Common myeloid progenitor, CD34-positive (primary cell): ENCODE measurements at regions not wholly inside any gene's neighbourhood (a gene's known extent, or its start where the extent isn't known, plus 50 kb on each side); places are given as distances from the start of the nearest gene placed in this dataset.
A peak's percentile ranks its signal among the peaks of the same experiment; 100 is the strongest.
"Not testable (repeated sequence)": the region's sequence is repeated elsewhere in the genome, so short reads cannot be mapped to it uniquely, and the experiment has no call there.

ENCODE experiments used
- CTCF ChIA-PET: fragments of 350-600 bp; sonication (Branson Sonifier 250); formaldehyde crosslinking; loops from one replicate; lab custom pipeline; 2021; ENCODE audit warnings: antibody characterized with exemption; lab: Charles Lee
- POLR2A ChIA-PET: fragments of 350-600 bp; sonication (Branson Sonifier 250); formaldehyde crosslinking; loops from one replicate; lab custom pipeline; 2021; ENCODE audit warnings: antibody characterized with exemption; lab: Charles Lee
- DNase-seq, 3 donors: peaks; one replicate each; pipeline versions ENCODE4 v3.0.0 to v3.0.0-alpha.2; 2013
- H3K27ac ChIP-seq, 2 experiments: 1 replicate in 1 of 2; 2 replicates in 1 of 2; pipeline ENCODE4 v1.7.0; 2013; ENCODE audit warnings: inconsistent platforms in 2 of 2, low read length in 2 of 2, mild to moderate bottlenecking in 2 of 2, low read depth in 1 of 2, moderate library complexity in 1 of 2; ENCODE audit not compliant: severe bottlenecking in 2 of 2, insufficient read depth in 1 of 2, poor library complexity in 1 of 2
- H3K27me3 ChIP-seq, 5 experiments: replicated peaks in 2 of 5; 1 replicate in 3 of 5; 2 replicates in 2 of 5; pipeline versions ENCODE4 v1.6.1 to v1.7.0; 2013; ENCODE audit warnings: low read length in 4 of 5, mild to moderate bottlenecking in 2 of 5, moderate library complexity in 2 of 5, inconsistent platforms in 1 of 5; ENCODE audit not compliant: insufficient read depth in 5 of 5, control insufficient read depth in 4 of 5
- H3K36me3 ChIP-seq, 4 experiments: 1 replicate in 2 of 4; 2 replicates in 2 of 4; pipeline versions ENCODE4 v1.6.1 to v1.7.0; 2013; ENCODE audit warnings: low read length in 3 of 4, control low read depth in 1 of 4, mild to moderate bottlenecking in 1 of 4; ENCODE audit not compliant: control insufficient read depth in 4 of 4, insufficient read depth in 4 of 4
- H3K4me1 ChIP-seq, 4 experiments: 1 replicate in 3 of 4; 2 replicates in 1 of 4; pipeline versions ENCODE4 v1.6.1 to v1.7.1; 2013; ENCODE audit warnings: low read length in 3 of 4, mild to moderate bottlenecking in 3 of 4, control low read depth in 1 of 4, inconsistent platforms in 1 of 4, moderate library complexity in 1 of 4; ENCODE audit not compliant: control insufficient read depth in 4 of 4, insufficient read depth in 4 of 4; ENCODE audit errors: control extremely low read depth in 1 of 4
- H3K4me3 ChIP-seq, 7 experiments: 1 replicate in 4 of 7; 2 replicates in 3 of 7; pipeline versions ENCODE4 v1.5.1 to v1.7.0; 2013; ENCODE audit warnings: mild to moderate bottlenecking in 7 of 7, low read length in 6 of 7, moderate library complexity in 6 of 7, inconsistent platforms in 2 of 7, low read depth in 2 of 7, control low read depth in 1 of 7; ENCODE audit not compliant: insufficient read depth in 4 of 7, control insufficient read depth in 1 of 7; ENCODE audit errors: extremely low read depth in 1 of 7
- H3K9me3 ChIP-seq, 5 experiments: 1 replicate in 4 of 5; 2 replicates in 1 of 5; pipeline versions ENCODE4 v1.6.1 to v1.7.1; 2013; ENCODE audit warnings: low read length in 4 of 5, mild to moderate bottlenecking in 2 of 5, inconsistent platforms in 1 of 5, low read depth in 1 of 5, moderate library complexity in 1 of 5; ENCODE audit not compliant: control insufficient read depth in 4 of 5, insufficient read depth in 2 of 5; ENCODE audit errors: control extremely low read depth in 1 of 5
- WGBS: methylation state at CpG from one replicate; pipeline ENCODE4 v1.1.5; 2013; ENCODE audit not compliant: insufficient coverage; 5-methylcytosine and 5-hydroxymethylcytosine counted together

DNA sequence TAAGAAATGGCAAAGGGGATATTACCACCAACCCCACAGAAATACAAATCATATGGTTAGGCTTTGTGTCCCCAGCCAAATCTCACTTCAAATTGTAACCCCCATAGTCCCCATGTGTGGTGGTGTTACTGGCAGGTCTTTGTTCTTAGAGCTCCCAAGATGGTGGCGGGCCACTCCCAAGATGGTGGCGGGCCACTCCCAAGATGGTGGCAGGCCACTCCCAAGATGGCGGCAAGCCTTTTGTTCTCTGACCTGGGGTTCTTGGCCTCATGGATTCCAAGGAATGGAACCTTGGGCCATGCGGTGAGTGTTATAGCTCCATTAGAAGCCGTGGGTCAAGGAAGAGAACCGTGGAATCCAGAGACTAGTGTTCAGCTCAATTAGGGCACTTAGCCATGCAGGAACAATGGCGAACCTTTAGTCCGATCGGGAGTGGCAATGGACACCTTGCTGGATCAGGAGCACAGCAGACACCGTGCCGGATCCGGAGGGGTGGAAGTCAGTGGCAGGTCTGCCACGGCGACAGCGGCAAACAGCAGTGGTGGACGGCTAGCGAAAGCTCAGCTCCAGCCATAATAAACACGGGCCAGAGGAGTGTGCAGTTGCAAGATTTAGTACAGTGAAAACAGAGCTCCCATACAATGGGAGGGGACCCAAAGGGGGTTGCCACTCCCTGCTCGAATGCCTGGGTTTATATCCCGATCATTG is 949.9 kb upstream of the NCAM2 start:
- H3K36me3 ChIP-seq, H3K27ac ChIP-seq, H3K4me1 ChIP-seq, POLR2A ChIA-PET, CTCF ChIA-PET, H3K4me3 ChIP-seq, H3K9me3 ChIP-seq, DNase-seq, H3K27me3 ChIP-seq: not testable (repeated sequence)
- 99% methylated on average over 17 of the region's 20 CpGs for WGBS

DNA sequence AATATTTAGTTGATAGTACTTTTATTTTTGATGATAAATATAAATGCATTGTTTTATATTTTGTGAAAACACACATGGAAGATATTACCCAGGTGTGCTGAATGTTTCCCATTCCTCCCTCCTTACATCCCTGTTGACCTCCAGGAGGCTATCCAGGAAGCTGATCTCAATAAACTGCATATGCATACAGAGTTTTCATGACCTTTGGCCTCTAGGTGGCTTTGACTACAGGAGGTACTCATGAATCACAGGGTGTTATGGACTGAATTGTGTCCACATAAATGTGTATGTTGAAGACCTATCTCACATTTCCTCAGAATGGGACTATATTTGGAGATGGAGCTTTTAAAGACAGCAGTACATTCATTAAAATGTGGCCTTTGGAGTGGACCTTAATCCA is 914.9 kb upstream of the NCAM2 start:
- Histone ChIP-seq H3K27me3 (no peaks in the 10 kb centered on the region), H3K36me3 (no peaks in the 10 kb centered on the region), H3K27ac (no peak overlapping the region), H3K4me1 (no peaks in the 10 kb centered on the region), H3K4me3 (no peak overlapping the region), H3K9me3 (peaks cover 0 to 3% (median 1%) of the 10 kb centered on the region in 5 experiments)
- ChIA-PET POLR2A (no interaction called here), CTCF (no interaction called here)
- DNase-seq, result no peak

DNA sequence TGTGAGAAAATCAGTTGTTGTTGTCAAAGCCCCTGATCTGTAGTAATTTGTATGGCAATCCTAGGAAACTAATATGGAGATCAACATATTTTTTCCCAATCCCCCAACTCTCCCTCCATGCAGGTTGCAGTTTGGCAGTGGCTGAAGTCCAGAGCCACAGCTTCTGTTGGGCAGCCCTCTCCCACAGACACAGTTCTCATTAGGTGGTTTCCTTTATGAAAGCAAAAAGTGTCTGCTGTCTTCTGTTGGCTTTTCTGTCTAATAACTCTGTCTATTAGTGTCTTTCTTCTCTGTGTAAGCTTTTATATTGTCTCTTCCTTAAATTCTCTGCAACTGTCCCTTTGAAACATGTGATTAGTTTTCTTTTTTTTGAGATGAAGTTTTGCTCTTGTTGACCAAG is 914.3 kb upstream of the NCAM2 start:
- peaks cover 0 to 2% (median 1%) of the 10 kb centered on the region in 5 experiments for H3K9me3 ChIP-seq
- DNase-seq, result no peak
- no peaks in the 10 kb centered on the region for H3K27me3 ChIP-seq
- H3K27ac ChIP-seq, result no peak overlapping the region
- no peaks in the 10 kb centered on the region for H3K4me1 ChIP-seq
- no peaks in the 10 kb centered on the region for H3K36me3 ChIP-seq
- POLR2A ChIA-PET, result no interaction called here
- CTCF ChIA-PET, result no interaction called here
- no peak overlapping the region for H3K4me3 ChIP-seq

DNA sequence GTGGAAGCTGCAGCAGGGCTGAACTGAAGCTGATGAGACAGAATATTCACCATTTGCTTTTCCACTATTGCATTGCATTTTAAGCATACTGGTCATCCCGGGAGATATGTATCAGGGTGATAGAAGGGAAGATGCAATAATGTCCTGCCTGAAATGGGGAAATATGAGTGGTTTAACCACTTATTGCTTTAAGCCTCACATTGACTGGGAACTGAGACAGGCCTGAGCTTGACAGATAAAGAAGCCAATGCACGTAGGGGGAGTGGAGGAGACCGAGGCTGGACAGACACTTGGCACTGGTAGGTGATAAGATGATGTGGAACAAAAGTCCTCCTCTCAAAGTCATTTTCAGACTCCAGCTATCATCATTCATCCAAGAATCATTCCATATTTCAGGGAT is 911.7 kb upstream of the NCAM2 start:
- Histone ChIP-seq H3K4me3 (no peak overlapping the region), H3K27ac (no peak overlapping the region), H3K27me3 (no peaks in the 10 kb centered on the region), H3K4me1 (no peaks in the 10 kb centered on the region), H3K36me3 (no peaks in the 10 kb centered on the region), H3K9me3 (peaks cover 0 to 6% (median 1%) of the 10 kb centered on the region in 5 experiments)
- ChIA-PET POLR2A (no interaction called here), CTCF (no interaction called here)
- 100% methylated on average over 1 of the region's 3 CpGs for WGBS
- peak in 2 of 3 donors; percentile 2 to 21 for DNase-seq

DNA sequence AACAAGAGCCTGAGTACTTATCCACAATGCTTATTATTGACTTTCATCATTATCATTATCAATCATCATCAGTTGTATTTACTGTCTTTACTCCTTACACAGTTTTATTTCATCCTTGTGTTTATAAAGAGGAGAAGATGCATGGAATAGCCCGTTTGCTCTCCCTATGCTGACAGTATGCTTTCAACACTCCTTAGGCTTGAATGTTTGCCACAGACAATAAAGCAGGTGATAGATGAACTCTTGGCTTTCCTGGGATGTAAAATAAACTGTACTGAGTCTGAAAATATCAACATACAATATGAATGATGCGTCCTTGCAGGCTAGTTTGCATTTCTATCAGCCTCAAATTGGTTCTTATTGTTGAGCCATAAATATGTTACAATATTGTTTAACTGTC is 891.8 kb upstream of the NCAM2 start:
- no peaks in the 10 kb centered on the region for H3K27me3 ChIP-seq
- H3K27ac ChIP-seq, result no peak overlapping the region
- ChIA-PET CTCF (no interaction called here), POLR2A (no interaction called here)
- no peak for DNase-seq
- H3K36me3 ChIP-seq, result no peaks in the 10 kb centered on the region
- peaks cover 0 to 17% (median 4%) of the 10 kb centered on the region in 4 experiments for H3K4me1 ChIP-seq
- H3K4me3 ChIP-seq, result no peak overlapping the region
- no CpG with 5 or more reads among the region's 2 CpGs for WGBS
- peaks cover 0 to 1% (median 0%) of the 10 kb centered on the region in 5 experiments for H3K9me3 ChIP-seq

DNA sequence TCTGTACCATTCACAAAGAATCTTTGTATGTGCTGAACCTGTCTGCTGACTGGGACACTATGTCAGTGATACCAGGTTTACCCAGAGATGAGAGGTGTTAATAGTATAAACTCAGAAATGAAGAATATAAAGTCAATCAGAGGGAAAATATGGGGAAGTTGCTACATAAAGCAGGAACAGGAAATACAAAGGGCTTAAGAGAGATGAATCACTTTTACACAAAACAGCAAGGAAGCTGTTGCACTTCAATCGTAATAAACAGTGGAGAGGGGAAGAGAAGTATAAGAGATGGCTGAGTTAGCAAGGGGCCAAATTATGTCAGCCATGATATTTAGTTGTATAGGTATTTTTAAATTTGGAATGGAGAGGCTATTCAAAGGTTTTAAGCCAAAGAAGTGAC is 890.2 kb upstream of the NCAM2 start:
- Histone ChIP-seq H3K36me3 (no peaks in the 10 kb centered on the region), H3K9me3 (peaks cover 0 to 2% (median under 1%) of the 10 kb centered on the region in 5 experiments), H3K27me3 (no peaks in the 10 kb centered on the region), H3K27ac (no peak overlapping the region), H3K4me3 (no peak overlapping the region), H3K4me1 (peaks cover 0 to 17% (median 4%) of the 10 kb centered on the region in 4 experiments)
- peak in 2 of 3 donors; percentile 48 to 67 for DNase-seq
- 9% methylated on average over 1 of the region's 1 CpG for WGBS
- POLR2A ChIA-PET, result no interaction called here
- CTCF ChIA-PET, result no interaction called here

DNA sequence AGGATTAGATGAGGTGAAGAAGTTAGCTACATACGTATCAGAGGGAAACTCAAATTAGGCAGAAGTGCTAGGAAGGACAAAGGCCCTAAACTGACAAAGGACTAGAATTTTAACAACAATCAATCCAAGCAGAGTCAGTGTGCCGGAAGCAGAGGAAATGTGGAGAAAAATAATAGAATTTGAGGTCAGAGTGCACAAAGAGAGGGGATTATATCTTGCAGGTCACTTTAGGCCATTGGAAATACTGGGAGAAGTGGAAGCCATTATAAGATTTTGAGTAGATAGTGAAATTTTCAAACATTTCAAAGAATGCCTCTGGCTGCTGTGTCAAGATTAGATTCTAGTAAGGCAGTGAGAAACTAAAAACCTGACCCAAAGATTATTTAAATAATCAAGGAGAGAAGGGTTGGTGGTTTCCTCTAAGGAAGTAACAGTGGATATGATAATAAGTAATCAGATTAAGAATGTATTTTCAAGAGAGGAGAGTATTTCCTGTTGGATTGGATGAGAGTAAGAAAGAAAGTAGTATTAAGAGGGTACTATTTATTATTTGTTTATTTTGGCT is 889.2 kb upstream of the NCAM2 start:
- Histone ChIP-seq H3K9me3 (peaks cover 0 to 11% (median 1%) of the 10 kb centered on the region in 5 experiments), H3K27ac (peak overlapping the region; percentile 13 to 17), H3K36me3 (no peaks in the 10 kb centered on the region), H3K27me3 (no peaks in the 10 kb centered on the region), H3K4me1 (peaks cover 0 to 17% (median 4%) of the 10 kb centered on the region in 4 experiments), H3K4me3 (no peak overlapping the region)
- DNase-seq, result peak in 2 of 3 donors; percentile 47 to 62
- CTCF ChIA-PET, result no interaction called here
- WGBS, result no CpG with 5 or more reads among the region's 2 CpGs
- POLR2A ChIA-PET, result no interaction called here
